A549 (cell line): ENCODE measurements at regions not wholly inside any gene's neighbourhood (a gene's known extent, or its start where the extent isn't known, plus 50 kb on each side); places are given as distances from the start of the nearest gene placed in this dataset.

Experiments used
- CEBPB ChIP-seq, 2 experiments: fragments of >200 bp in 1 of 2; sonication (Bioruptor Twin) in 1 of 2; formaldehyde crosslinking in 1 of 2; IDR thresholded peaks; 2 replicates each; pipeline ENCODE4 v1.6.1; 2012 to 2016
- CHD2 ChIP-seq: fragments of 150-350 bp; IDR thresholded peaks from 2 replicates; pipeline ENCODE4 v1.6.1; 2014; ENCODE audit warnings: low read length; ENCODE audit not compliant: partially characterized antibody
- EP300 ChIP-seq, 2 experiments: fragments of >200 bp; sonication (Bioruptor Twin); formaldehyde crosslinking; IDR thresholded peaks; 2 replicates in 1 of 2; 3 replicates in 1 of 2; pipeline ENCODE4 v1.6.1; 2016 to 2017
- HDAC2 ChIP-seq: fragments of 200-600 bp; sonication (generic); IDR thresholded peaks from 2 replicates; pipeline ENCODE4 v1.6.1; 2016
- MAZ ChIP-seq: fragments of 150-350 bp; IDR thresholded peaks from 2 replicates; pipeline ENCODE4 v1.6.1; 2014; ENCODE audit warnings: antibody characterized with exemption, low read depth, low read length, borderline replicate concordance
- MYC ChIP-seq: IDR thresholded peaks from 2 replicates; pipeline ENCODE4 v1.6.1; 2012; ENCODE audit warnings: mild to moderate bottlenecking, inconsistent platforms, low read length, improper control_type of control experiment, borderline replicate concordance
- RFX5 ChIP-seq: fragments of 450-650 bp; IDR thresholded peaks from 2 replicates; pipeline ENCODE4 v1.7.1; 2014; ENCODE audit warnings: antibody characterized with exemption, mild to moderate bottlenecking, moderate library complexity
- SMC3 ChIP-seq: fragments of >200 bp; sonication (Bioruptor Twin); formaldehyde crosslinking; IDR thresholded peaks from 3 replicates; pipeline ENCODE4 v1.6.1; 2018; ENCODE audit warnings: inconsistent platforms
- TP53 ChIP-seq: fragments of 250-450 bp; sonication (Bioruptor Pico); IDR thresholded peaks from 2 replicates; pipeline ENCODE4 v1.5.0; 2021; ENCODE audit warnings: mild to moderate bottlenecking, moderate library complexity
- TF ChIP-seq, protein P1 (sequence below): fragments of >200 bp; sonication (Bioruptor Twin); formaldehyde crosslinking; IDR thresholded peaks from 3 replicates; pipeline ENCODE4 v1.6.1; 2016
- TF ChIP-seq, protein P2 (sequence below): fragments of >200 bp; sonication (Bioruptor Twin); formaldehyde crosslinking; IDR thresholded peaks from 3 replicates; pipeline ENCODE4 v1.5.1; 2016

DNA sequence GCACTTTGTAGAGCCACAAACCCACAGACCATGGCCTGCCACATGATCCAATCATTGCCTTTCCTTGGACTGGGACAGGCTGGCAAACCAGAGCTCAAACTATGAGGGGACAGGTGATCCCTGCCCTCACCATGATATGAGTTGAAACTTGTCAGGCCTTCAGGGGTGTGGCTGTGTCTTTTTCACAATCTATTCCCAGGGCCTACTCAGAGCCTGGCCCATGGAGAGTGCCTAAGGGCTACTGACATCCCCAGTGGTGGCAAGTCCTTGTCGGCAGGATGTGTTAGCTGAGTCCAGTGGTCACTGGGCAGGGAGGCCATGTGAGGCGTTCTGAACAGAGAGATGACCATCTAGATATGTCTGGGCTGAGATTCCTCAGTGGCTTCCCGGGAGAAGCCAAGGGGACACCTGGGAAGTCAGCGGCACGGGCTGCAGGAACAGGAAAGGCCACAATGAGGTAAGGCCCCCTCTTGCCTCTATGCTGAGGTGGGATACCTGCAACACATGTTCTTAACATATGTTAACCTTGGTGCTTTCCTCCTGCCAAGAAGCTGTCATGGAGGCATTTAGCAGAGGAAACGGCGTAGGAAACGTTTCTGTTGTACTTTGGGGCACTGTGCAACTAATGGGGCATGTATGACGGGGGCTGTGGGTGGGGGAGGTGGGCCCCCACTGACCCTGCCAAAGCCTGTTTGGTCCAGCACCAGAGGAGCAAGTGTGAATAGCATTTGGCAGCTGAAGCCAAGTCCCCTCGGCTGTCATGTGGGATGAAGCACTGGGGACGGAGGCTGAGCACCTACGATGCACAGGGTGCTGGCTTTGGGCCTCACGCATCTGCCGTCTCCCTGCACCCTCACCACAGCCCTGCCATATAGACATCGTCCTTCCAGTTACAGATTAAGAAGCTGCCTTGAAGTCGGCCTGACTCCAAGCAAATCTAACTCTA is 384.0 kb downstream of the RPS24 start:
- TF ChIP-seq MAZ (no peak), MYC (no peak), RFX5 (no peak), SMC3 (no peak), CHD2 (no peak), TP53 (CRISPR knock-in tag) (no peak), CEBPB (IDR thresholded peaks at IDR 0.05) (no peak), EP300 (IDR thresholded peaks at IDR 0.05) (no peak), HDAC2 (no peak)
- TF ChIP-seq, protein P1, sequence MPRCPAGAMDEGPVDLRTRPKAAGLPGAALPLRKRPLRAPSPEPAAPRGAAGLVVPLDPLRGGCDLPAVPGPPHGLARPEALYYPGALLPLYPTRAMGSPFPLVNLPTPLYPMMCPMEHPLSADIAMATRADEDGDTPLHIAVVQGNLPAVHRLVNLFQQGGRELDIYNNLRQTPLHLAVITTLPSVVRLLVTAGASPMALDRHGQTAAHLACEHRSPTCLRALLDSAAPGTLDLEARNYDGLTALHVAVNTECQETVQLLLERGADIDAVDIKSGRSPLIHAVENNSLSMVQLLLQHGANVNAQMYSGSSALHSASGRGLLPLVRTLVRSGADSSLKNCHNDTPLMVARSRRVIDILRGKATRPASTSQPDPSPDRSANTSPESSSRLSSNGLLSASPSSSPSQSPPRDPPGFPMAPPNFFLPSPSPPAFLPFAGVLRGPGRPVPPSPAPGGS, result no peak
- TF ChIP-seq, protein P2, sequence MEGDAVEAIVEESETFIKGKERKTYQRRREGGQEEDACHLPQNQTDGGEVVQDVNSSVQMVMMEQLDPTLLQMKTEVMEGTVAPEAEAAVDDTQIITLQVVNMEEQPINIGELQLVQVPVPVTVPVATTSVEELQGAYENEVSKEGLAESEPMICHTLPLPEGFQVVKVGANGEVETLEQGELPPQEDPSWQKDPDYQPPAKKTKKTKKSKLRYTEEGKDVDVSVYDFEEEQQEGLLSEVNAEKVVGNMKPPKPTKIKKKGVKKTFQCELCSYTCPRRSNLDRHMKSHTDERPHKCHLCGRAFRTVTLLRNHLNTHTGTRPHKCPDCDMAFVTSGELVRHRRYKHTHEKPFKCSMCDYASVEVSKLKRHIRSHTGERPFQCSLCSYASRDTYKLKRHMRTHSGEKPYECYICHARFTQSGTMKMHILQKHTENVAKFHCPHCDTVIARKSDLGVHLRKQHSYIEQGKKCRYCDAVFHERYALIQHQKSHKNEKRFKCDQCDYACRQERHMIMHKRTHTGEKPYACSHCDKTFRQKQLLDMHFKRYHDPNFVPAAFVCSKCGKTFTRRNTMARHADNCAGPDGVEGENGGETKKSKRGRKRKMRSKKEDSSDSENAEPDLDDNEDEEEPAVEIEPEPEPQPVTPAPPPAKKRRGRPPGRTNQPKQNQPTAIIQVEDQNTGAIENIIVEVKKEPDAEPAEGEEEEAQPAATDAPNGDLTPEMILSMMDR, result no peak
